ENCODE measurements at regions not wholly inside any gene's neighbourhood (a gene's known extent, or its start where the extent isn't known, plus 50 kb on each side); places are given as distances from the start of the nearest gene placed in this dataset.
"Not testable (repeated sequence)": the region's sequence is repeated elsewhere in the genome, so short reads cannot be mapped to it uniquely, and the experiment has no call there.

DNA sequence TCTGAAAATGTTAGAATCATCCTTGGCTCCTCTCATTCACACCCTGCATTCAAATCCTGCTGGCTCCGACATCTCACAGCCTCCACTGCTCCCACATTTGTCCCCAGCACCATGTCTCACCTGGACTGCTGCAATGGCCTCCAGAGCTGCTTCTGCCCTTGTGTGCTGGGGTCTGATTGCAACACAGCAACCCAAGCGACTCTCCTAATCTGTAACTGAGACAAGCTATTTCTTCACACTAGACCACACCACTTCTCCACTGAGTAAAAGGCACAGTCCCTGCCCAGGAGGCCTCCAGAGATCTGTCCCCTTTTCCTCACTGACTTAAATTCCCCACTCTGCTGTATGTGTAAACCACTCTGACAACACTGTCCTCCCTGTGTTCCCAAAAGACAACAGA is 151.1 kb upstream of the TAS2R1 start:
- H3K27ac Mint-ChIP-seq, result no peak overlapping the region
- ATAC-seq (no peak), DNase-seq (no peak)
- H3K9me3 Mint-ChIP-seq, result peaks cover 22 to 29% of the 10 kb centered on the region in 2 donors
- H3K27me3 Mint-ChIP-seq, result no peaks in the 10 kb centered on the region
- no peak overlapping the region for H3K4me3 Mint-ChIP-seq
- no peaks in the 10 kb centered on the region for H3K4me1 Mint-ChIP-seq

DNA sequence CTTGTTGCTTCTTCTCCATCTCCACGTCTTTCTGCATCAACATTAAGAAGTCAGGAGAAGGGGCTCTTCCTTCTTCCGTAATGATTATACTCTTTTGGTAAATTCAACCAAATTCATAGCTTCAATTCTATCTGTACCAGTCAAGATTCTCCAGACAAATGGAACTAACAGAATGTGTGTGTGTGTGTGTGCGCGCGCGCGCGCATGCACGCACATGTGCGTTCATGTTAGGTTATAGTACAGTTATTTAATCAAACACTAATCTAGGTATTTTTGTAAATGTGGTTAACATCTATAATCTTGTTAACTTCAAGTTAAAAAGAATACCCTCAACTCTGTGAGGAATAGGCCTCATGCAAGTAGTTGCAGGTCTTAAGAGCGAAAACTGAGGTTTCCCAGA is 150.3 kb upstream of the TAS2R1 start:
- no peak overlapping the region for H3K4me3 Mint-ChIP-seq

GRCh38 chr5:9776525-9776924 is 146.4 kb upstream of the TAS2R1 start:
- Mint-ChIP-seq H3K4me3 (no peak overlapping the region), H3K27ac (no peak overlapping the region), H3K4me1 (no peaks in the 10 kb centered on the region), H3K9me3 (peaks cover 13 to 23% of the 10 kb centered on the region in 2 donors), H3K27me3 (no peaks in the 10 kb centered on the region)
- DNase-seq, result no peak
- ATAC-seq, result no peak

More for the DNA sequence above, 150.3 kb upstream of the TAS2R1 start:
- H3K27ac Mint-ChIP-seq, result no peak overlapping the region
- ATAC-seq (no peak), DNase-seq (no peak)
- no peaks in the 10 kb centered on the region for H3K4me1 Mint-ChIP-seq
- no peaks in the 10 kb centered on the region for H3K27me3 Mint-ChIP-seq
- H3K9me3 Mint-ChIP-seq, result peaks cover 22 to 29% of the 10 kb centered on the region in 2 donors

DNA sequence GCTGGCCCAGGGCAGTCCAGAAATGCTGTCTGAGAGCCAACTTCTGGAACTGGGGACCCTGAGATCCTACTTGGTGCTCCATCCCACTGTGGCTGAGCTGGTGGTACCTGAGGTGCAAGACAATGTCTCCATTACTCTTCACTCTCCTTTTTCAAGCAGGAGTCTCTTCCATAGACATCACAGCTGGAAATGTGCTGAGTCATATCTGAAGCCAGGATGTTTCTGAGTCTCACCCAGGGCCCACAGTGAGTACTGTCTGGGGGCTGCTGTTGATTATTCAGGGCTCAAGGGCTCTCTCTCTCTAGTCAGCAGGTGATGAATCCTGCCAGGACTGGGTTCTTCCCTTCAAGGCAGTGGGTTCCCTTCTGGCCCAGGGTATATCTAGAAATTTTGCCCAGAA is 145.2 kb upstream of the TAS2R1 start:
- H3K4me3 Mint-ChIP-seq, result no peak overlapping the region
- no peak for ATAC-seq
- DNase-seq, result no peak
- H3K9me3 Mint-ChIP-seq, result peaks cover 5 to 13% of the 10 kb centered on the region in 2 donors
- no peak overlapping the region for H3K27ac Mint-ChIP-seq
- H3K4me1 Mint-ChIP-seq, result no peaks in the 10 kb centered on the region
- no peaks in the 10 kb centered on the region for H3K27me3 Mint-ChIP-seq

GRCh38 chr5:9774472-9775079 is 144.4 kb upstream of the TAS2R1 start:
- ATAC-seq (no peak), DNase-seq (no peak)
- no peak overlapping the region for H3K4me3 Mint-ChIP-seq
- H3K4me1 Mint-ChIP-seq, result no peaks in the 10 kb centered on the region
- H3K27ac Mint-ChIP-seq, result no peak overlapping the region
- H3K9me3 Mint-ChIP-seq, result peaks cover 4 to 6% of the 10 kb centered on the region in 2 donors
- no peaks in the 10 kb centered on the region for H3K27me3 Mint-ChIP-seq

DNA sequence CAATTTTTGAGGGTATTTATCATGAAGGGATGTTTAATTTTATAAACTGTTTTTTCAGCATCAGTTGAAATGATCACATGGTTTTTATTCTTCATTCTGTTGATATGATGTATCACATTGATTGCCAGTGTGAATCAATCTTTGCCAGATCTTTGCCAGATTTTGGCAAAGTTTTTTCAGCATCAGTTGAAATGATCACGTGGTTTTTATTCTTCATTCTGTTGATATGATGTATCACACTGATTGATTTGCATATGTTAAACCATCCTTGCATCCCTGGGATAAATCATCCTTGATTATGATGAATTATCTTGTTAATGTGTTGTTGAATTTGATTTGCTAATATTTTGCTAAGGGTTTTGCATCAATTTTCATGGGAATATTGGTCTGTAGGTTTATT is 140.9 kb upstream of the TAS2R1 start:
- Mint-ChIP-seq H3K27ac (no peak overlapping the region), H3K27me3 (no peaks in the 10 kb centered on the region), H3K4me3 (no peak overlapping the region), H3K9me3 (peaks cover 10 to 18% of the 10 kb centered on the region in 2 donors), H3K4me1 (no peaks in the 10 kb centered on the region)
- ATAC-seq (no peak), DNase-seq (no peak)

DNA sequence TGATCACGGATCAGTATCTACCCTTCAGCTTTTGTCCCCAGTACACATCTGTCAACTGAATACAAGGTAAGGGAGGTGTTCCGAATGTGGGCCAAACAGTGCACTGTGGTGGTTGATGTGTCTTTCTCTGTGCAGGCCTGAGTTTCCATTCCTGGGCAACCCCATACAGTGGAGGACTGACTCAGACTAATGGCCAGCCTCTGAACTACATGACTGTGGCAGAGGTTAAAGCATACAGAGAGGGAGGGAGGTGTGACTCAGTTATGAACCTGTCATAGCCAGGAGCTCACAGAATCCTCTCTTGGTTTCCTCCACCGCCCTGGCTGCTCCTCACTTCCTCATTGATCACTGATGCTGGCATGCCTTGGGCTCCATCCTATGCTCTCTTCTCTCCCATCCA is 136.4 kb upstream of the TAS2R1 start:
- no peaks in the 10 kb centered on the region for H3K4me1 Mint-ChIP-seq
- H3K27ac Mint-ChIP-seq, result no peak overlapping the region
- ATAC-seq, result peak; percentile 37
- no peak for DNase-seq
- H3K4me3 Mint-ChIP-seq, result no peak overlapping the region
- H3K27me3 Mint-ChIP-seq, result no peaks in the 10 kb centered on the region
- H3K9me3 Mint-ChIP-seq, result peaks cover 10 to 18% of the 10 kb centered on the region in 2 donors

DNA sequence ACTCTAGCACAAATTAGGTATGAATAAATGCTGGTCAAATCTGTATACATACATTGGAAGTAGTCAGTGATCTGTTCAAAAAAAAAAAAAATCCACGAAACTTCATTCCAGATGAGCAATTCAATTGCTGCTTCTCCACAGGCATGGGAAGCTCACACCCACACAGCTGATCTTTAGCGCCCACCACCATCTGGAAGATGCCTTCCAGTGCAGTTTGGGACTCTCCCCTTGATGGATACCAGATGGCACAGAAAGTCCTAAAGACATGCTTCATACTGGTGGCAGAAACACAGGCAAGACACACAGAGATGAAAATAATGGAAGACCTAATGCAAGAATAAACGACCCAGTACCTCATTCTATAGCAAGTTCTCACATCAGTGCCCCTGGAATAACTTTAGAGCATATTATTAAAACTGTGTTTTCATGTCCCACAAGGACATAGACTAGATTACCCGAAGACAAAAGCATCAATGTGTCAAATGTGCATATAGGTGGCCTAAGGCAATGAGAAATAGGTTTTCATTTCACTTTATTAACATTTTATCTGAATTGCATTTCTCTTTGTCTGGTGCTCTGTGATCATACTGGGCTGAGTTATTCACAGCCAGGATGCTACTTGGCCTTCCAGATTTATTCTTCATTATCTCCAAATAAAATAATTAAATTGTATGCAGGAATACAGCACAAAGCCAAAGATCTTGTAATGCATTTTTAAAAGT is 135.4 kb upstream of the TAS2R1 start:
- Mint-ChIP-seq H3K9me3 (peaks cover 10 to 18% of the 10 kb centered on the region in 2 donors), H3K27me3 (no peaks in the 10 kb centered on the region), H3K4me3 (no peak overlapping the region), H3K4me1 (no peaks in the 10 kb centered on the region), H3K27ac (no peak overlapping the region)
- DNase-seq, result no peak
- ATAC-seq, result no peak

DNA sequence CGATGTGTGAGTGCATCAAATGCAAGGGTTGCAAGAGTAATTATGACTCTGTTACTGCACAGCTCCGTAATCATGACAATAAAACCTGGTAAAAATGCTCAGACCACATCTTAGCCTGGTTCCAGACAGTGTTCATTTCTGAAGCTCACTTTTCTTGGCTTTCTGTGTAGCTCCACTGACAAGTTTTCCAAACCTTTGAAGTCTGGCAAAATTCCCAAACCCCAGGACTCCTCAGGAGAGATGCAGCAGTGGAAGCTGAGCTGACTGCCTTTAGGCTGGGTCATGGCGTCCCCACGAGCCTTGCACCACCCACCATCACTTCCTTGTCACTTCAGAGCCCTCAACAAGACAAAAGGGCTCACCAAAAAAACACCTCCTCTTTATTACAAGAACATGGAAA is 131.6 kb upstream of the TAS2R1 start:
- no peak overlapping the region for H3K4me3 Mint-ChIP-seq
- H3K9me3 Mint-ChIP-seq, result peaks cover 0 to under 1% of the 10 kb centered on the region in 2 donors
- no peaks in the 10 kb centered on the region for H3K27me3 Mint-ChIP-seq
- ATAC-seq (no peak), DNase-seq (no peak)
- H3K27ac Mint-ChIP-seq, result no peak overlapping the region
- H3K4me1 Mint-ChIP-seq, result no peaks in the 10 kb centered on the region

GRCh38 chr5:9752670-9753069 is 122.5 kb upstream of the TAS2R1 start:
- H3K27ac Mint-ChIP-seq, result not testable (repeated sequence)

GRCh38 chr5:9743507-9743906 is 113.4 kb upstream of the TAS2R1 start:
- H3K27me3 Mint-ChIP-seq, result no peaks in the 10 kb centered on the region
- DNase-seq (no peak), ATAC-seq (no peak)
- H3K4me3 Mint-ChIP-seq, result no peak overlapping the region
- H3K27ac Mint-ChIP-seq, result no peak overlapping the region
- no peaks in the 10 kb centered on the region for H3K4me1 Mint-ChIP-seq
- peaks cover 9 to 30% of the 10 kb centered on the region in 2 donors for H3K9me3 Mint-ChIP-seq

More at GRCh38 chr5:9752670-9753069, 122.5 kb upstream of the TAS2R1 start:
- DNase-seq, H3K27me3 Mint-ChIP-seq, H3K4me1 Mint-ChIP-seq, ATAC-seq, H3K4me3 Mint-ChIP-seq: not testable (repeated sequence)
- peaks cover 9 to 12% of the 10 kb centered on the region in 2 donors for H3K9me3 Mint-ChIP-seq

GRCh38 chr5:9742848-9743247 is 112.7 kb upstream of the TAS2R1 start:
- no peaks in the 10 kb centered on the region for H3K27me3 Mint-ChIP-seq
- DNase-seq, result no peak
- no peak for ATAC-seq
- no peaks in the 10 kb centered on the region for H3K4me1 Mint-ChIP-seq
- no peak overlapping the region for H3K4me3 Mint-ChIP-seq
- peaks cover 5 to 24% of the 10 kb centered on the region in 2 donors for H3K9me3 Mint-ChIP-seq
- no peak overlapping the region for H3K27ac Mint-ChIP-seq

DNA sequence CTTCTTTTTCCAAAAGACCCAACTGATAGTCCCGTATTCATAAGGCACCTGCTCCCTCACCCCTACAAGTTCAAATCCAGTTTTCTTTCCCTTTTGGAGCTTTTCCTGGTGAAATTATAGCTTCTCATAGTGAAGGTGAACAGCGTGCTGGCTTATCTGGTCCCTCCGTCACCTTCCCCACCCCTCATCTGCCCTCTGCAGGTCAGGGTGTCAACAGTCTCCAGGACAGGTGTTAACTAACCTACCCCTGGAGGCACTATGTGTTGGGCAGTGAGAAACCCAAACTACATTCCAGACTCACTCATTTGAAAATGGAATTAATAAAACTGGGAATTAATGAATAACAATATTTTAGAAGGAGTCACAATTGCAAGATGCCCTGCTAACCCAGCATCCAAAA is 109.0 kb upstream of the TAS2R1 start:
- no peak for DNase-seq
- peaks cover 0 to 13% of the 10 kb centered on the region in 2 donors for H3K9me3 Mint-ChIP-seq
- no peaks in the 10 kb centered on the region for H3K4me1 Mint-ChIP-seq
- ATAC-seq, result no peak
- H3K27me3 Mint-ChIP-seq, result no peaks in the 10 kb centered on the region
- H3K27ac Mint-ChIP-seq, result no peak overlapping the region
- no peak overlapping the region for H3K4me3 Mint-ChIP-seq

DNA sequence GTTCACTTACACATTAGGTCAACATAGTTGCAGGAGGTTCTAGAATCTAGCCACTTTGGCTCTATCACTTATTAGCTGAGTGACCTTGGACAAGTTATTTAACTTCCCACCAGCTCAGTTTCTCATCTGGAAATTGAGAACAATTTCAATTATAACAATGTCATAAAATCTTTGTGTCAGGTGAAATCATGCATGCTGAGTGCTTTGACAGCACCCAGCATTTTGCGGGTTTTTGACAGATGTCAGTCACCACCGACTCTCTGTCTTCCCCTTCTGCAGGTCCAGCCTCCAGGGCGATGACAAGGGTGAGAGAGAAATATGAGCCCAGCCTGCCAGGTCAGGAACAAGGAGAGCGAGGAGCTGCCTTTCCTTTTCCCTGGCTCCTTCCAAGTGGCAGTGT is 107.1 kb upstream of the TAS2R1 start:
- Mint-ChIP-seq H3K4me1 (no peaks in the 10 kb centered on the region), H3K9me3 (peaks cover 3 to 16% of the 10 kb centered on the region in 2 donors), H3K27me3 (no peaks in the 10 kb centered on the region), H3K27ac (no peak overlapping the region), H3K4me3 (no peak overlapping the region)
- DNase-seq (no peak), ATAC-seq (no peak)

DNA sequence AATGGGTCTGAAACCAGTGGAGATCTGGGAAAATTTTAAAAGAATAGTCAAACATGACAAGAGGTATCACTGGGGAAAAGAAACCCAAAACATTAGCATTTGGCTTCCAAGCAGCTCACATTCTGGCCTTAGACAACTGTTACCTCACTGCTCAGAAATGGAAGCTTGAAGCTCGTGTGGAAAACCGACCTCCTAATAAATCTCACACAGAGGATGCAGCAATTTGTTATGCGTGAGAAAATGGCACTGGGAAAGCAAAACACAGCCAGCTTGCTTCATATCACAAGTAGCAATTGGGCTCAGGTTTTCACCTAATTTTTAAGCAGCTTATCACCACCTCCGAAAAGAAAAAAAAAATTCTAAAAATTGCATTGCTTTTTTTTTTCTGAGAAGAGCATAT is 103.3 kb upstream of the TAS2R1 start:
- H3K27ac Mint-ChIP-seq, result no peak overlapping the region
- H3K27me3 Mint-ChIP-seq, result no peaks in the 10 kb centered on the region
- H3K9me3 Mint-ChIP-seq, result peaks cover 7 to 32% of the 10 kb centered on the region in 2 donors
- H3K4me1 Mint-ChIP-seq, result no peaks in the 10 kb centered on the region
- ATAC-seq, result no peak
- H3K4me3 Mint-ChIP-seq, result no peak overlapping the region
- DNase-seq, result no peak

- Mint-ChIP-seq H3K4me3 (no peak overlapping the region), H3K4me1 (no peaks in the 10 kb centered on the region), H3K27ac (peak overlapping the region in 1 of 2 donors; percentile 77), H3K9me3 (peaks cover 11 to 28% of the 10 kb centered on the region in 2 donors), H3K27me3 (no peaks in the 10 kb centered on the region)
- ATAC-seq, result no peak
- DNase-seq, result no peak
Observed at GRCh38 chr5:9731159-9731558, 101.0 kb upstream of the TAS2R1 start.

Data from stimulated activated naive CD8-positive, alpha-beta T cell treated with anti-CD3 and anti-CD28 coated beads, Interleukin-15, amount 100 ng/mL, for 72 hours (primary cell).